ENCODE measurements at regions not wholly inside any gene's neighbourhood (a gene's known extent, or its start where the extent isn't known, plus 50 kb on each side); places are given as distances from the start of the nearest gene placed in this dataset.

DNA sequence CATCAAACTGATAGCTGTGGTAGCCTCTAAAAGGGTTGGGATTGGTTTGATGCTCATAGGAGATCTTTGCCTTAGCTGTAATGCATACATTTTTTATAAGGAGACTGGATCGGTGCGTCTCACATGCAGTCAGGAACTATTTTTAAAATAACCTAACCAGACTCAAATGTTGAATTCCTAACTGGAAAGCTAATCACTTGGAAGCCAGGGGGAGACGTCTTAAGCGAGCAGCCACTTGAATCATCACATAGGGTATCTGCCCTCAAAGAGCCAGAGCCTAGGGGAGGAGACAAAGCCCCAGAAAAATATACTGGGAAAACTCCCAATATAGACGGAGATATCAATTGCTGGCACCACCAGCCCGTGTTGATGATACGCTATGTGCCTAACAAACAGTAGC lies 61.7 kb upstream of the PUM1 start:
- Mint-ChIP-seq H3K27me3 (no peaks in the 10 kb centered on the region), H3K4me1 (no peaks in the 10 kb centered on the region), H3K27ac (no peak overlapping the region), H3K4me3 (no peak overlapping the region), H3K36me3 (no peaks in the 10 kb centered on the region), H3K9me3 (no peaks in the 10 kb centered on the region)
- Histone ChIP-seq H3K4me1 (ENCODE audit: insufficient read depth, low read length) (no peaks in the 10 kb centered on the region), H3K27ac (ENCODE audit: low read depth, low read length) (no peak overlapping the region), H3K9me3 (ENCODE audit: low read length) (no peaks in the 10 kb centered on the region), H3K27me3 (ENCODE audit: insufficient read depth, low read length, poor library complexity, severe bottlenecking) (no peaks in the 10 kb centered on the region), H3K36me3 (ENCODE audit: insufficient read depth, low read length) (no peaks in the 10 kb centered on the region), H3K4me3 (ENCODE audit: low read length) (no peak overlapping the region)
- DNase-seq: no peak
- ChIA-PET CTCF (no interaction called here), POLR2A (no interaction called here)

GRCh38 chr1:31122741-31123140 lies 57.2 kb upstream of the PUM1 start:
- Histone ChIP-seq H3K27ac (ENCODE audit: low read depth, low read length) (no peak overlapping the region), H3K36me3 (ENCODE audit: insufficient read depth, low read length) (no peaks in the 10 kb centered on the region), H3K9me3 (ENCODE audit: low read length) (no peaks in the 10 kb centered on the region), H3K27me3 (ENCODE audit: insufficient read depth, low read length, poor library complexity, severe bottlenecking) (no peaks in the 10 kb centered on the region), H3K4me3 (ENCODE audit: low read length) (no peak overlapping the region), H3K4me1 (ENCODE audit: insufficient read depth, low read length) (no peaks in the 10 kb centered on the region)
- H3K4me1 Mint-ChIP-seq: no peaks in the 10 kb centered on the region
- CTCF ChIA-PET: no interaction called here
- H3K27ac Mint-ChIP-seq: no peak overlapping the region
- H3K27me3 Mint-ChIP-seq: peaks cover 0 to 1% of the 10 kb centered on the region in 2 donors
- no peaks in the 10 kb centered on the region for H3K9me3 Mint-ChIP-seq
- POLR2A ChIA-PET: no interaction called here
- H3K36me3 Mint-ChIP-seq: no peaks in the 10 kb centered on the region
- no peak overlapping the region for H3K4me3 Mint-ChIP-seq
- no peak for DNase-seq

DNA sequence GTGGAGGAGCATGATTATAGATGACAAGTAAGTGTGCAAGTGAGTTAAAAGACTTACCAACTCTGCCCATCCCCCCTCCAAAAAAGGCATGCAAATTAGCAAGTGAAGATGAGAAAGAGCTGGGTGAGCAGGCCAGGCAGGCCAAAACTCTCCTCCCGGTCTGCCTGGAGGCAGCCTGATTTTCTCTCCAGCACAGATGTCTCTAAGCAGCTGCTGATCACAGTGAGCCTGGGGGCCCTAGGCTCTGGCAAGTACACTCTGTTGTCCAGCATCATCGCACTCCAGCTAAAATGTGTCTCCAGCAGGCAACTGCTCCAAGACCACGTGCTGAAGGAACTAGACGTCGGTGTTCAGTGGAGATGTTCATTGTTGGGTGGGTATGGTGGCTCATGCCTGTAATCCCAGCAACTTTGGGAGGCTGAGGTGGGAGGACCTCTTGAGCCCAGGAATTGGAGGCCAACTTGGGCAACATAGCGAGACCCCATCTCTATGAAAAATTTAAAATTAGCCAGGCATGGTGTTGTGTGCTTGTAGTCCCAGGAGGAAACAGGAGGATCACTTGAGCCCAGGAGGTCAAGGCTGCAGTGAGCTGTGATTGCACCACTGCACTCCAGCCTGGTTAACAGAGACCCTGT lies 56.7 kb upstream of the PUM1 start:
- no peak overlapping the region for H3K27ac Mint-ChIP-seq
- ChIA-PET CTCF (no interaction called here), POLR2A (no interaction called here)
- H3K27ac ChIP-seq (ENCODE audit: low read depth, low read length): no peak overlapping the region
- no peaks in the 10 kb centered on the region for H3K9me3 Mint-ChIP-seq
- H3K36me3 ChIP-seq (ENCODE audit: insufficient read depth, low read length): no peaks in the 10 kb centered on the region
- no peaks in the 10 kb centered on the region for H3K4me1 ChIP-seq (ENCODE audit: insufficient read depth, low read length)
- no peaks in the 10 kb centered on the region for H3K9me3 ChIP-seq (ENCODE audit: low read length)
- DNase-seq: no peak
- no peaks in the 10 kb centered on the region for H3K4me1 Mint-ChIP-seq
- no peak overlapping the region for H3K4me3 ChIP-seq (ENCODE audit: low read length)
- H3K27me3 Mint-ChIP-seq: peaks cover 0 to 1% of the 10 kb centered on the region in 2 donors
- H3K4me3 Mint-ChIP-seq: no peak overlapping the region
- H3K27me3 ChIP-seq (ENCODE audit: insufficient read depth, low read length, poor library complexity, severe bottlenecking): no peaks in the 10 kb centered on the region
- H3K36me3 Mint-ChIP-seq: no peaks in the 10 kb centered on the region

DNA sequence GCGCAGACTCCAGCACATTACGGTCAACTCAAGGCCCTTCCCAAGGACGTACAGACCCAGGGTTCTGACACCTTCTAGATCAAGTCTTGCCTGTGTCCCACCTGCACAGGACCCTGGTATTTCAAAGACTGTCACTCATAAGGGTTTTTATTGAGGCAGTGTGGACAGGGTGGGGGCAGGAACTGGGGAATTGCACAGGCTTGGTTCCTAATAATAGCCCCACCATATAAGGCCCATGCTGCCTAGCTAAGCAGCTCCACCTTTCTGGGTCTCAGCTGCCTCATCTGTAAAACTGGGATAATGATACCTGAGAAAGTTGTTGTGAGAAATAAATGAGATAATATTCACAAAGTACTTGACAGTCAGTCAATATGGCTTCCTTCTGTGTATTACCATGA lies 55.3 kb upstream of the PUM1 start:
- H3K9me3 ChIP-seq (ENCODE audit: low read length): no peaks in the 10 kb centered on the region
- peaks cover 7 to 8% of the 10 kb centered on the region in 2 donors for H3K27me3 Mint-ChIP-seq

GRCh38 chr1:31116022-31116421 lies 50.5 kb upstream of the PUM1 start:
- no peaks in the 10 kb centered on the region for H3K27me3 ChIP-seq (ENCODE audit: insufficient read depth, low read length, poor library complexity, severe bottlenecking)
- Mint-ChIP-seq H3K4me1 (no peaks in the 10 kb centered on the region), H3K9me3 (no peaks in the 10 kb centered on the region), H3K27ac (peak overlapping the region in 1 of 8 donors; percentile 33), H3K4me3 (no peak overlapping the region), H3K36me3 (no peaks in the 10 kb centered on the region), H3K27me3 (peaks cover 10 to 25% of the 10 kb centered on the region in 2 donors)
- no peaks in the 10 kb centered on the region for H3K4me1 ChIP-seq (ENCODE audit: insufficient read depth, low read length)
- H3K27ac ChIP-seq (ENCODE audit: low read depth, low read length): no peak overlapping the region
- ChIA-PET CTCF (no interaction called here), POLR2A (no interaction called here)
- H3K4me3 ChIP-seq (ENCODE audit: low read length): no peak overlapping the region
- H3K36me3 ChIP-seq (ENCODE audit: insufficient read depth, low read length): no peaks in the 10 kb centered on the region
- no peaks in the 10 kb centered on the region for H3K9me3 ChIP-seq (ENCODE audit: low read length)
- no peak for DNase-seq

More for the DNA sequence above, 55.3 kb upstream of the PUM1 start:
- H3K4me1 Mint-ChIP-seq: no peaks in the 10 kb centered on the region
- Histone ChIP-seq H3K4me1 (ENCODE audit: insufficient read depth, low read length) (no peaks in the 10 kb centered on the region), H3K27ac (ENCODE audit: low read depth, low read length) (no peak overlapping the region), H3K36me3 (ENCODE audit: insufficient read depth, low read length) (no peaks in the 10 kb centered on the region), H3K4me3 (ENCODE audit: low read length) (no peak overlapping the region), H3K27me3 (ENCODE audit: insufficient read depth, low read length, poor library complexity, severe bottlenecking) (no peaks in the 10 kb centered on the region)
- DNase-seq: no peak
- peak overlapping the region in 1 of 8 donors; percentile 33 for H3K27ac Mint-ChIP-seq
- no peak overlapping the region for H3K4me3 Mint-ChIP-seq
- H3K36me3 Mint-ChIP-seq: no peaks in the 10 kb centered on the region
- CTCF ChIA-PET: interaction anchor here (0.8 kb wide), 1 partner anchor 64 kb away, joined by 3 read pairs; no protein-coding TSS in a partner anchor
- H3K9me3 Mint-ChIP-seq: no peaks in the 10 kb centered on the region
- POLR2A ChIA-PET: no interaction called here
